ENCODE measurements at regions not wholly inside any gene's neighbourhood (a gene's known extent, or its start where the extent isn't known, plus 50 kb on each side); places are given as distances from the start of the nearest gene placed in this dataset.

DNA sequence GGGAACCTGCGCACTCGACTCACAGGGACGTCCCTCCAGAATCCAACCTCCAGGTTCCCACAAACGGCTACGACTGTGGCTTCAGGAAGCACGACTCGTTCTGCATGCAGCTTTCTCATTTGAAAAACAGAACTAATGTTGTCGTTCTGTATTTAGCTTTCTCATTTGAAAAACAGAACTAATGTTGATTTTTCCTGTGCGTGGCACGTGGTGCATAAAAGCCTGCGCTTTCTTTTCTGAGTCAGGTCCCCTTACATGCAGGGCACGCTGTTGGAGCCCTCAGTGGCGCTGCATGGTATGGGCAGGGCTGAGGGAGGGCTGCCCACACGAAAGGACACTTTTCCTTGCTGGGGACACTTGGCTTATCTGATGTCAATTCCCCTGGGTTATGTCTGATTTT lies 124.3 kb downstream of the TMEM18 start:
- Histone ChIP-seq H3K27me3 (ENCODE audit: control insufficient read depth in 2 of 2, insufficient read depth in 2 of 2, low read length in 2 of 2) (peaks cover 0 to 2% of the 10 kb centered on the region in 2 donors), H3K4me1 (ENCODE audit: control insufficient read depth in 2 of 2, insufficient read depth in 2 of 2, low read length in 2 of 2) (no peaks in the 10 kb centered on the region), H3K9me3 (ENCODE audit: control insufficient read depth in 2 of 2, low read length in 2 of 2) (no peaks in the 10 kb centered on the region), H3K36me3 (ENCODE audit: control insufficient read depth in 2 of 2, insufficient read depth in 2 of 2, low read length in 2 of 2) (no peaks in the 10 kb centered on the region), H3K27ac (ENCODE audit: low read depth in 2 of 2, low read length in 2 of 2) (no peak overlapping the region), H3K4me3 (ENCODE audit: low read length in 2 of 2) (no peak overlapping the region), H3K9ac (ENCODE audit: low read depth in 1 of 2, low read length in 2 of 2) (no peak overlapping the region)

DNA sequence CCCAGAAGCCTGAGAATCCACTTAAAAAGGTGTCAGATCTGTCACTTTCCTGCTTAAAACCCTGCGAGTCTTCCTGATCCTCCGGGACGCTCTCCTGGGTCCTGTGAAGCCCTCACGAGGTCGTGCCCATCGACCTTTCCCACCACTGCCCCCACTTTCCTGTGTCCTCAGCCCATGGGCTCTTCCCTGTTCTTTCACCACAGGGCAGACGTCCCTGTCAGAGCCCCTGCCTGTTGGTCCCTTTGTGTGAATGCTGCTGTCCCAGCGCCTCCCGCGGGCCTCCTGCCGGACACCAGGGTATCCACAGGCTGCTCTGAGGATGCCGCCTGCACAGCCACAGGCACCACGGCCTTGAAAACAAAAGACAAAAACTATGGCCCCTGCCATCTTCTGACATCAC lies 125.6 kb downstream of the TMEM18 start:
- Histone ChIP-seq H3K4me3 (ENCODE audit: low read length in 2 of 2) (no peak overlapping the region), H3K36me3 (ENCODE audit: control insufficient read depth in 2 of 2, insufficient read depth in 2 of 2, low read length in 2 of 2) (no peaks in the 10 kb centered on the region), H3K9me3 (ENCODE audit: control insufficient read depth in 2 of 2, low read length in 2 of 2) (no peaks in the 10 kb centered on the region), H3K27ac (ENCODE audit: low read depth in 2 of 2, low read length in 2 of 2) (no peak overlapping the region), H3K9ac (ENCODE audit: low read depth in 1 of 2, low read length in 2 of 2) (no peak overlapping the region), H3K4me1 (ENCODE audit: control insufficient read depth in 2 of 2, insufficient read depth in 2 of 2, low read length in 2 of 2) (no peaks in the 10 kb centered on the region), H3K27me3 (ENCODE audit: control insufficient read depth in 2 of 2, insufficient read depth in 2 of 2, low read length in 2 of 2) (no peaks in the 10 kb centered on the region)

DNA sequence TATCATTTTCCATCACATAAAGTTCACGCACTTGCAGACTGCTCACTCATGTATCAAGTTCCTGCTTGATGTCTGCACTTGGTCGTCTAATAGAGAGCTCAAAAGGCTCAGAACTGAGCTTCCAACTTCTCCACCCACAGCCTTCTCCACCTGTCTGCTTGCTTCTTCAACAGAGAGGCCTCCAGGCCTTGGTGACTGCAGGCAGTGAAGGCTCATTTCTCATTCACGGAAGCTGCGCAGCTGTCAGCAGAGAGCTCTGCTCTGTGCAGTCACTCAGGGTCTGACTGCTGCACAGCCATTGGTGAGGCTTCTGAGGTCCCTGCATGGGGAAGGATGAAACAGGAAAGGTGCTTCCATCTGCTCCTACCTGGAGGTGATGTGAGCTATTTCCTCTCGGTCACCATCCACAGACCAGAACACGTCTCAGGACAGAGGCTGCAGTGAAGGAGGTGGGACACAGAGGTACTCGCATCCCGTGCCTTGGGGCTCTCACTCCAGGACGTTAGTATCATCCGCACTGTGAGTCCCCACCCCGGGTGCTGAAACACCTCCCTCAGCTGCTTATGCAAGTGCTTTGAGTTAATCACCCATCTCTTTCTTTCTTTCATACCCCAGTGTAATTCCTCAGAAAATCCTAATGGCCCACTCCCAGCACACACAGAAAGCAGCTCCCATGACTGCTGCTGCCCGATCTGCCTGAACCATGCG lies 126.2 kb downstream of the TMEM18 start:
- no peaks in the 10 kb centered on the region for H3K4me1 ChIP-seq (ENCODE audit: control insufficient read depth in 2 of 2, insufficient read depth in 2 of 2, low read length in 2 of 2)
- H3K9me3 ChIP-seq (ENCODE audit: control insufficient read depth in 2 of 2, low read length in 2 of 2), result no peaks in the 10 kb centered on the region
- no peak overlapping the region for H3K27ac ChIP-seq (ENCODE audit: low read depth in 2 of 2, low read length in 2 of 2)
- no peaks in the 10 kb centered on the region for H3K27me3 ChIP-seq (ENCODE audit: control insufficient read depth in 2 of 2, insufficient read depth in 2 of 2, low read length in 2 of 2)
- H3K36me3 ChIP-seq (ENCODE audit: control insufficient read depth in 2 of 2, insufficient read depth in 2 of 2, low read length in 2 of 2), result no peaks in the 10 kb centered on the region
- no peak overlapping the region for H3K9ac ChIP-seq (ENCODE audit: low read depth in 1 of 2, low read length in 2 of 2)
- H3K4me3 ChIP-seq (ENCODE audit: low read length in 2 of 2), result no peak overlapping the region

DNA sequence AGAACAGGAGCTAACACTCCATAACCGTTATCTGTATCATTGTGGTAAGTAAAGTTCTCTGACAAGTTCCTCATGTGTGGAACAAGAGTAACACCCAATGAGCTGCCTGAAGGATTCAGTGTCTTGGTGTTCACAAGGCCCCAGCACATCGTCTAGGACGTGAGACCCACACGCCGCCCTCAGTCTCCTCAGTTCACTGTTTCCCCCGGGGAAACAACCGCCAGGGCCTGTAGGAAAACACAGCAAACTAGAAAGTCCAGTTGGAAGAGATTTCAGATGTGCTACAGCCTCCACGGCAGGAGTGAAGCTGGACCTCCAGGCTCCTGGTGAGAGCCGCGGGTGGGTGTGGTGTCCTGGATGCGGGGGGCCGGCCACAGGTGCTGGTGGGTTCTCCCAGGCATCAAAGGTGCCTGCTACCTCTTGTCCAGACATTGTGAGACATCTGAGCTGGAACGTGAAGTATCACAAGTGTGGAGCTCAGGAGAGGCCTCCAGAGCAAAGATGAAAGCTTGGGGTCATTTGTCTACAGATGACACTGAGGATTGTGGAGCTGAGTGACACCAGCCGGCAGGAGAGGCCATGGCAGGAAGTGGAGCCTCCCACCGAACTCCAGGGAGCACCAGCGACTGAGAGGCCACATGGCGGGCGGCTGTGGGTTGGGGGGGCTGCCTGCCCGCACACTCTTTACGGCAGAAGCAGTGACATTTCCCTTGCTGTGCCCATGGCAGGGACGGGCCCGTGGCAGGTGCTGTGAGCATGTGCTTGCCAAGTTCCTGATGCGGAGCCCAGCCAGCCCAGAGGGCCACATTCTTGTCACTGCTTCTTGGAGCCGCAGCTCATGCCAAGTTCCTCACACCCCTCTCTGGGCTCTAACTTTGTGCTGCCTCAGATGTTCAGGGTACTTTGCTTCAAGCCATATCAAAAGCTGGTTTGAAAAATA lies 131.2 kb downstream of the TMEM18 start:
- no peak overlapping the region for H3K9ac ChIP-seq (ENCODE audit: low read depth in 1 of 2, low read length in 2 of 2)
- no peaks in the 10 kb centered on the region for H3K27me3 ChIP-seq (ENCODE audit: control insufficient read depth in 2 of 2, insufficient read depth in 2 of 2, low read length in 2 of 2)
- no peaks in the 10 kb centered on the region for H3K9me3 ChIP-seq (ENCODE audit: control insufficient read depth in 2 of 2, low read length in 2 of 2)
- H3K36me3 ChIP-seq (ENCODE audit: control insufficient read depth in 2 of 2, insufficient read depth in 2 of 2, low read length in 2 of 2), result no peaks in the 10 kb centered on the region
- no peaks in the 10 kb centered on the region for H3K4me1 ChIP-seq (ENCODE audit: control insufficient read depth in 2 of 2, insufficient read depth in 2 of 2, low read length in 2 of 2)
- H3K27ac ChIP-seq (ENCODE audit: low read depth in 2 of 2, low read length in 2 of 2), result no peak overlapping the region
- no peak overlapping the region for H3K4me3 ChIP-seq (ENCODE audit: low read length in 2 of 2)

DNA sequence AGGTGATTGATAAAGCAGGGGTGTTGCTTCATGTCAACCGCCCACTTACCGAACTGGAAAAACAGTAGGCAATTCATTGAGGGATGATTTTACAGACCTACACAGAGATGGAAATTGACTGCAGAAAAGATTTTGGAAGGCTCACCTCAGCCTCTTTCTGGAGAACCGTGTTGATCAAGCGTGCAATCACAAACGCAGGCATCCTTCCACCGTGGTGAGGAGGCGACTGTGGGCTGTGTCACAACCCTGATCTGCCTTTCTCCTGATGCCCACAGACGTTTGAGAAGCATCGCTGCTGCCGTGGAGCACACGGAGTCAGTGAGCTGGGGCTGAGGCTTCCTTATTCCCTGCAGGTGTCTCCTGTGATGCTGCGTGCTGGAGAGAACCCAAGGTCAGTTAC lies 132.0 kb downstream of the TMEM18 start:
- H3K27me3 ChIP-seq (ENCODE audit: control insufficient read depth in 2 of 2, insufficient read depth in 2 of 2, low read length in 2 of 2), result no peaks in the 10 kb centered on the region

DNA sequence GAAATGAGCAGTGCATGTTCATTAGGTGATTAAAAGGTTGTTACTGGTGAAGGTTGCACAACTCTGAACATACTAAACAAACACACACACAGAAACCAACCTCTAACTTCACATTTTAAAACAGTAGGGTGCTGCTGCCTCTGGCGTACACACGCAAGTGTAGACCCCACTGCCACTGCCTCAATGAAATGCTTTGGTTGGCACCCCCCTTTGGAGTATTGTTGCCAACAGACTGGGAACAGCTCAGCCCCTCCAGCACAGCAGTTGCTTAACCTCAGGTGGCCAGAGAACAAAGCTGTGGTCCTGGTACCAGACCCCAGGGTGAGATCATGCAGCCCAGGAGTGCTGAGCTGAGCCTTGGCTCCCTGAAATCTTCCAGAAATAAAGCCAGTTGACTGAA lies 138.6 kb downstream of the TMEM18 start:
- H3K27me3 ChIP-seq (ENCODE audit: control insufficient read depth in 2 of 2, insufficient read depth in 2 of 2, low read length in 2 of 2), result no peaks in the 10 kb centered on the region
- H3K9ac ChIP-seq (ENCODE audit: low read depth in 1 of 2, low read length in 2 of 2), result no peak overlapping the region
- no peaks in the 10 kb centered on the region for H3K9me3 ChIP-seq (ENCODE audit: control insufficient read depth in 2 of 2, low read length in 2 of 2)
- no peak overlapping the region for H3K27ac ChIP-seq (ENCODE audit: low read depth in 2 of 2, low read length in 2 of 2)
- no peaks in the 10 kb centered on the region for H3K36me3 ChIP-seq (ENCODE audit: control insufficient read depth in 2 of 2, insufficient read depth in 2 of 2, low read length in 2 of 2)
- no peak overlapping the region for H3K4me3 ChIP-seq (ENCODE audit: low read length in 2 of 2)
- H3K4me1 ChIP-seq (ENCODE audit: control insufficient read depth in 2 of 2, insufficient read depth in 2 of 2, low read length in 2 of 2), result no peaks in the 10 kb centered on the region

More for the DNA sequence above, 132.0 kb downstream of the TMEM18 start:
- no peak overlapping the region for H3K9ac ChIP-seq (ENCODE audit: low read depth in 1 of 2, low read length in 2 of 2)
- H3K4me1 ChIP-seq (ENCODE audit: control insufficient read depth in 2 of 2, insufficient read depth in 2 of 2, low read length in 2 of 2), result no peaks in the 10 kb centered on the region
- no peaks in the 10 kb centered on the region for H3K9me3 ChIP-seq (ENCODE audit: control insufficient read depth in 2 of 2, low read length in 2 of 2)
- no peaks in the 10 kb centered on the region for H3K36me3 ChIP-seq (ENCODE audit: control insufficient read depth in 2 of 2, insufficient read depth in 2 of 2, low read length in 2 of 2)
- H3K27ac ChIP-seq (ENCODE audit: low read depth in 2 of 2, low read length in 2 of 2), result no peak overlapping the region
- no peak overlapping the region for H3K4me3 ChIP-seq (ENCODE audit: low read length in 2 of 2)

DNA sequence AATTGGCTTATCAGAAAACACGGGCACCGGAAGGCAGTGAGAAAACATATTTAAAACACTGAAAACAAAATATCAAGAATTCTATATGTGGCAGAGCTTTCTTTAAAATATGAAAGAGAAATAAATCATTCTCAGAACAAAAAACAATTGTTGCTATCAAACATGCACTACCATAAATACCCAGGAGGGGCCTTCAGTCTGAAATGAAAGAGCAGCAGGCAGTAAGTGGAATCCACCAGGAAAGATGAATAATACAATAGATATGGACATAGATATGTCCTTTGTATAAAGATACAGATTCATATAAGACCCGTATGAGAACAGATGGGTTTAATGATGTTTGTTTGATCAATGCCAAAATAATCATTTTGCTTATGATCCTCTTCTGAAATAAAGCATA lies 142.0 kb downstream of the TMEM18 start:
- Histone ChIP-seq H3K9me3 (ENCODE audit: control insufficient read depth in 2 of 2, low read length in 2 of 2) (no peaks in the 10 kb centered on the region), H3K27me3 (ENCODE audit: control insufficient read depth in 2 of 2, insufficient read depth in 2 of 2, low read length in 2 of 2) (no peaks in the 10 kb centered on the region), H3K9ac (ENCODE audit: low read depth in 1 of 2, low read length in 2 of 2) (no peak overlapping the region), H3K27ac (ENCODE audit: low read depth in 2 of 2, low read length in 2 of 2) (no peak overlapping the region), H3K4me1 (ENCODE audit: control insufficient read depth in 2 of 2, insufficient read depth in 2 of 2, low read length in 2 of 2) (no peaks in the 10 kb centered on the region), H3K4me3 (ENCODE audit: low read length in 2 of 2) (no peak overlapping the region), H3K36me3 (ENCODE audit: control insufficient read depth in 2 of 2, insufficient read depth in 2 of 2, low read length in 2 of 2) (no peaks in the 10 kb centered on the region)

DNA sequence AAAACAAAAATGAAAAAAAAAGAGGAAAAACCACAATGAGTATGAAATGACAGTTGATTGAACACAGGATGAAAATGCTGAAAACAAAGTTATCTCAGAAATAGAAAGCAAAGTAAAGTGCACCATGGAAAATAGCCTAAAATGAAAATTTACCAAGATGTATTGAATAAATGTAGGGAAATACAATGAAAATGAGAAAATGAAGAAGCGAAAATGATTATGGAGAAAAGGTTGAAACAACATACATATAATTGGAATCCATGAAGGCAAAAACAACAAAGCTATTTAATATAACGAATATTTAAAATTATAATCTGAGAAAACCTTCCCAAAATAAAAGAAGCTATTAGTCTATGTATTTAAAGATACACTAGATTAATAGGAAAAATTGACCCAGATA lies 147.4 kb downstream of the TMEM18 start:
- H3K27ac ChIP-seq (ENCODE audit: low read depth in 2 of 2, low read length in 2 of 2), result no peak overlapping the region
- H3K36me3 ChIP-seq (ENCODE audit: control insufficient read depth in 2 of 2, insufficient read depth in 2 of 2, low read length in 2 of 2), result no peaks in the 10 kb centered on the region
- no peaks in the 10 kb centered on the region for H3K4me1 ChIP-seq (ENCODE audit: control insufficient read depth in 2 of 2, insufficient read depth in 2 of 2, low read length in 2 of 2)
- peaks cover 0 to 3% of the 10 kb centered on the region in 2 donors for H3K27me3 ChIP-seq (ENCODE audit: control insufficient read depth in 2 of 2, insufficient read depth in 2 of 2, low read length in 2 of 2)
- H3K9me3 ChIP-seq (ENCODE audit: control insufficient read depth in 2 of 2, low read length in 2 of 2), result no peaks in the 10 kb centered on the region
- H3K9ac ChIP-seq (ENCODE audit: low read depth in 1 of 2, low read length in 2 of 2), result no peak overlapping the region
- H3K4me3 ChIP-seq (ENCODE audit: low read length in 2 of 2), result no peak overlapping the region

DNA sequence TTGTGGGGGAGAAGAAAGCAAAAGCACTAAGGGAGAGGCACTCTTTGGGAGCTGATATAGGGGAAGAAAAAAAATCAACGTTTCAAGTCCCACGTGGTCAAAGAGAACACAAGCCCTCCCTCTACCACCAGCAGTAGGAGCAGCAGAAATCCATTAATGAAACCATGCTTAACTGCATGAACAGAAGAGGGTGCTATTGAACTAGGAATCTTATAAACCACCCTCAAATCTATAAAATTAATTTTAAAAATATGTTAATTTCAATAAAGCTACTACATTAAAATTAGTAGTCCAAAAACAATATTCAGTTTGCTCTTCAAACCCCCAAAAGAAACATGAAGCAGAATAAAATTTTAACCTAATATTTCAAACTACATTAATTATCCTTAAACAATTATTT lies 147.8 kb downstream of the TMEM18 start:
- H3K36me3 ChIP-seq (ENCODE audit: control insufficient read depth in 2 of 2, insufficient read depth in 2 of 2, low read length in 2 of 2), result no peaks in the 10 kb centered on the region
- no peak overlapping the region for H3K27ac ChIP-seq (ENCODE audit: low read depth in 2 of 2, low read length in 2 of 2)
- no peaks in the 10 kb centered on the region for H3K4me1 ChIP-seq (ENCODE audit: control insufficient read depth in 2 of 2, insufficient read depth in 2 of 2, low read length in 2 of 2)
- no peaks in the 10 kb centered on the region for H3K9me3 ChIP-seq (ENCODE audit: control insufficient read depth in 2 of 2, low read length in 2 of 2)
- no peak overlapping the region for H3K9ac ChIP-seq (ENCODE audit: low read depth in 1 of 2, low read length in 2 of 2)
- peaks cover 0 to 3% of the 10 kb centered on the region in 2 donors for H3K27me3 ChIP-seq (ENCODE audit: control insufficient read depth in 2 of 2, insufficient read depth in 2 of 2, low read length in 2 of 2)
- H3K4me3 ChIP-seq (ENCODE audit: low read length in 2 of 2), result no peak overlapping the region

DNA sequence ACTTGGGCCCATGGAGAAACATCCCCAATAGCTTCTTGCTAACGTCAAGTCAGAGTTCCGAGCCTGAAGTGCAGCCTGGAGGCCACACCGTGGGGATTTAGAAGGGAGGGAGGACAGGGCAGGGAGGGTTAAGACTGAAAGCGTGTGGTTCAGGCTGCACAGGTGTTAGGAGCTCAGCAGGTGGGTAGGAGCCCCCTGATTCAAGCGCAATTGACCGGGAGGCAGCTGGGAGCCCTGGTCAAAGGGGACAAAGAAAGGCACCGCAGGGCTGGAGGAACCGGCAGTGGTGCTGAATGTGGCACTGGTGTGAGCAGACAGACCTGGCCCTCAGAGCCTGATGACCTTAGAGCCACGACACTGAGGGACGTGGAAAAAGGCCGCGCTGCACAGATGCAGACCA lies 149.6 kb downstream of the TMEM18 start:
- no peaks in the 10 kb centered on the region for H3K9me3 ChIP-seq (ENCODE audit: control insufficient read depth in 2 of 2, low read length in 2 of 2)
- no peak overlapping the region for H3K4me3 ChIP-seq (ENCODE audit: low read length in 2 of 2)
- no peaks in the 10 kb centered on the region for H3K4me1 ChIP-seq (ENCODE audit: control insufficient read depth in 2 of 2, insufficient read depth in 2 of 2, low read length in 2 of 2)
- H3K27ac ChIP-seq (ENCODE audit: low read depth in 2 of 2, low read length in 2 of 2), result no peak overlapping the region
- no peaks in the 10 kb centered on the region for H3K36me3 ChIP-seq (ENCODE audit: control insufficient read depth in 2 of 2, insufficient read depth in 2 of 2, low read length in 2 of 2)
- no peak overlapping the region for H3K9ac ChIP-seq (ENCODE audit: low read depth in 1 of 2, low read length in 2 of 2)
- peaks cover 0 to 3% of the 10 kb centered on the region in 2 donors for H3K27me3 ChIP-seq (ENCODE audit: control insufficient read depth in 2 of 2, insufficient read depth in 2 of 2, low read length in 2 of 2)

Measured in mucosa of rectum (tissue), 2 donors.